ENCODE measurements at regions not wholly inside any gene's neighbourhood (a gene's known extent, or its start where the extent isn't known, plus 50 kb on each side); places are given as distances from the start of the nearest gene placed in this dataset.
"Not testable (repeated sequence)": the region's sequence is repeated elsewhere in the genome, so short reads cannot be mapped to it uniquely, and the experiment has no call there.

DNA sequence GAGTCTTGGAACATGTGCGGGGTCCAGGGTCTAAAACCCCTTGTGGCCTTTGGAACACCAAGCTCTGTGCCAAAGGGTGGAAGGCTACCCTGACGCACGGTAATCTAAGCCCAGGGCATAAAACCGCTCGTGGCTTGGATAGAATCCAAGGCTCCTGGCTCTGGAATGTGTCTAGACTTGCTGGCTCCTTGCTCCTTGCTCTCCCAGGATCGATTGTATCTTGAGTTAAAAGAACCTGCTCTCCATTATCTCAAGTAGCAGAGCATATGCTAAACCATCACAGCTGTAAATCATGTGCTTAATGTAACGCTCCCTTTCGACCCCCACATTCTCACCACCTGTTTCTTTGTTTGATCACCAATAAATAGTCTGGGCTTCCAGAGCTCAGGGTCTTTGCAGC, 50.3 kb downstream of the TLCD4 start:
- H3K9me3 ChIP-seq, H3K27me3 ChIP-seq, H3K4me1 ChIP-seq, H3K4me3 ChIP-seq, H3K27ac ChIP-seq, H3K36me3 ChIP-seq: not testable (repeated sequence)
- peak in 2 of 3 donors; percentile 63 to 69 for DNase-seq

DNA sequence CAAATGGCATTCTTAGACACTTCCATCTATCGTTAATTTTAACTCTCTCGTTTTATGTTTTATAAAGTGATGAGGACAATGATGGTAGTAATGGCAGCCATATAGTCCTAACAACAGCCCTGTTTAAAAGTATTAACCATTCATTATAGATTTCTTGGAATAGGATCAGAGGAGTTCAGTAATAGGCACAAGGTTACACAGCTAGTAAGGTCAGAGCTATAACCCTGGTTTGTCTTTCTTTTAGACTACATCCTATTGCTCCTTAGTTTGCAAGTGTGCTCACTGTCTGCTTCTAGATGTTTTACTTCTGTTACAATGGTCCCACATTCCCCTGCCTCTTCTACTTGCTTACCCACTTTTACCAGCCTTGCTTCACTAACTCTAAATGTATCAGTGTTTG, 50.9 kb downstream of the TLCD4 start:
- H3K4me1 ChIP-seq = peaks cover 0 to 8% (median 0%) of the 10 kb centered on the region in 4 donors
- H3K36me3 ChIP-seq = no peaks in the 10 kb centered on the region
- no peak overlapping the region for H3K4me3 ChIP-seq
- no peak for DNase-seq
- TF ChIP-seq, protein P1, sequence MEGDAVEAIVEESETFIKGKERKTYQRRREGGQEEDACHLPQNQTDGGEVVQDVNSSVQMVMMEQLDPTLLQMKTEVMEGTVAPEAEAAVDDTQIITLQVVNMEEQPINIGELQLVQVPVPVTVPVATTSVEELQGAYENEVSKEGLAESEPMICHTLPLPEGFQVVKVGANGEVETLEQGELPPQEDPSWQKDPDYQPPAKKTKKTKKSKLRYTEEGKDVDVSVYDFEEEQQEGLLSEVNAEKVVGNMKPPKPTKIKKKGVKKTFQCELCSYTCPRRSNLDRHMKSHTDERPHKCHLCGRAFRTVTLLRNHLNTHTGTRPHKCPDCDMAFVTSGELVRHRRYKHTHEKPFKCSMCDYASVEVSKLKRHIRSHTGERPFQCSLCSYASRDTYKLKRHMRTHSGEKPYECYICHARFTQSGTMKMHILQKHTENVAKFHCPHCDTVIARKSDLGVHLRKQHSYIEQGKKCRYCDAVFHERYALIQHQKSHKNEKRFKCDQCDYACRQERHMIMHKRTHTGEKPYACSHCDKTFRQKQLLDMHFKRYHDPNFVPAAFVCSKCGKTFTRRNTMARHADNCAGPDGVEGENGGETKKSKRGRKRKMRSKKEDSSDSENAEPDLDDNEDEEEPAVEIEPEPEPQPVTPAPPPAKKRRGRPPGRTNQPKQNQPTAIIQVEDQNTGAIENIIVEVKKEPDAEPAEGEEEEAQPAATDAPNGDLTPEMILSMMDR (IDR thresholded peaks at IDR 0.05) = no peak
- TF ChIP-seq POLR2A (IDR thresholded peaks at IDR 0.05) = no peak
- peaks cover 0 to 5% (median 0%) of the 10 kb centered on the region in 4 donors for H3K9me3 ChIP-seq
- H3K27ac ChIP-seq = no peak overlapping the region
- no peaks in the 10 kb centered on the region for H3K27me3 ChIP-seq

DNA sequence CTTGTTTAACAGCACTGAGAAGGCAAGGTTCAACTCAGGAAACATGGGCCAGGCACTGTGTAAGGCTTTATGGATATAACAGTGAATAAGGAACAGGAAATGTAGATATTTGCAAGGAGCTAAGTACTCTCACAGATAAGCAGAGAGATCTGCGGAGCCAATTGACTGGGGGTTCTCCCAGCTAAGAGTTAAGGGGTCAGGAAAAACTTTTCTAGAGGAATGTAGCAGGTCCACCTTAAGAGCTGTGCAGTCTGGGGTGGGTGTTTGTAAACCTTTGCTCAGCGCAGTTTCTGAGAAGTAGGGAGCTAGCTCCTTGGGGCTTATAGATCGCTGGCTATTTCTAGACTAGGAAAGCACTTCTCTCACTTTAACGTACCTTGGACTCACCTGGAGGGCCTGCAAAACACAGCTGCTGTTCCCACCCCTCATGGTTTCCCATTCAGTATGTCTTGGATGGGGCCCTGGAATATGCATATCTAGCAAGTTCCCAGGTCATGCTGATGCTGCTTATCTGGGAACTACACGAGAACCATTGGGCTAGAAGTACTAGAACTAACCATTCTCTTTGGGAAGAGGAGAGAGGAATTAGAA, 51.7 kb downstream of the TLCD4 start:
- H3K27ac ChIP-seq = peak overlapping the region in 1 of 4 donors; percentile 15
- no peaks in the 10 kb centered on the region for H3K27me3 ChIP-seq
- no peak for DNase-seq

DNA sequence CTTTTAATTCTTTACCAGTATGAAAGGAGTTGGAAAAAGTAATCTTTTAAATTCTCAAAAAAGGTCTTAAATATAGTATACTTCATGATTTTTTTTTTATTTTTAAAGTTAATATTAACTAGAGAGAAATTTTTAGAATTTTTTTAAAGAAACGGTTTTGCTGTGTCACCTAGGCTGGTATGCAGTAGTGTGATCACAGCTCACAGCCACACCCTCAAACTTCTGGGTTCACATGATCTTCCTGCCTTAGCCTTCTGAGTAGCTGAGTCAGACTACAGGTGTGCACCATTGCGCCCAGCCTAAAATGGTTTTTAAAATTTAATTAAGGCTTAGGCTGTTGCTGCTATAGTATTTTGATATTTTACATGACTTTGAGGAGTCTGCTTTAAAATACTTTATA, 52.4 kb downstream of the TLCD4 start:
- no peak for DNase-seq
- no peak overlapping the region for H3K27ac ChIP-seq
- TF ChIP-seq POLR2A (IDR thresholded peaks at IDR 0.05) = no peak
- H3K4me1 ChIP-seq = peaks cover 0 to 8% (median 0%) of the 10 kb centered on the region in 4 donors
- H3K4me3 ChIP-seq = no peak overlapping the region
- no peaks in the 10 kb centered on the region for H3K9me3 ChIP-seq
- H3K27me3 ChIP-seq = no peaks in the 10 kb centered on the region
- H3K36me3 ChIP-seq = peaks cover 0 to 4% (median 0%) of the 10 kb centered on the region in 3 donors

More for the DNA sequence above, 51.7 kb downstream of the TLCD4 start:
- H3K9me3 ChIP-seq = peaks cover 0 to 2% (median 0%) of the 10 kb centered on the region in 4 donors
- no peak for TF ChIP-seq POLR2A (IDR thresholded peaks at IDR 0.05)
- TF ChIP-seq, protein P1 (IDR thresholded peaks at IDR 0.05) = no peak
- peaks cover 0 to under 1% (median 0%) of the 10 kb centered on the region in 3 donors for H3K36me3 ChIP-seq
- H3K4me3 ChIP-seq = no peak overlapping the region
- H3K4me1 ChIP-seq = peaks cover 0 to 8% (median 0%) of the 10 kb centered on the region in 4 donors

DNA sequence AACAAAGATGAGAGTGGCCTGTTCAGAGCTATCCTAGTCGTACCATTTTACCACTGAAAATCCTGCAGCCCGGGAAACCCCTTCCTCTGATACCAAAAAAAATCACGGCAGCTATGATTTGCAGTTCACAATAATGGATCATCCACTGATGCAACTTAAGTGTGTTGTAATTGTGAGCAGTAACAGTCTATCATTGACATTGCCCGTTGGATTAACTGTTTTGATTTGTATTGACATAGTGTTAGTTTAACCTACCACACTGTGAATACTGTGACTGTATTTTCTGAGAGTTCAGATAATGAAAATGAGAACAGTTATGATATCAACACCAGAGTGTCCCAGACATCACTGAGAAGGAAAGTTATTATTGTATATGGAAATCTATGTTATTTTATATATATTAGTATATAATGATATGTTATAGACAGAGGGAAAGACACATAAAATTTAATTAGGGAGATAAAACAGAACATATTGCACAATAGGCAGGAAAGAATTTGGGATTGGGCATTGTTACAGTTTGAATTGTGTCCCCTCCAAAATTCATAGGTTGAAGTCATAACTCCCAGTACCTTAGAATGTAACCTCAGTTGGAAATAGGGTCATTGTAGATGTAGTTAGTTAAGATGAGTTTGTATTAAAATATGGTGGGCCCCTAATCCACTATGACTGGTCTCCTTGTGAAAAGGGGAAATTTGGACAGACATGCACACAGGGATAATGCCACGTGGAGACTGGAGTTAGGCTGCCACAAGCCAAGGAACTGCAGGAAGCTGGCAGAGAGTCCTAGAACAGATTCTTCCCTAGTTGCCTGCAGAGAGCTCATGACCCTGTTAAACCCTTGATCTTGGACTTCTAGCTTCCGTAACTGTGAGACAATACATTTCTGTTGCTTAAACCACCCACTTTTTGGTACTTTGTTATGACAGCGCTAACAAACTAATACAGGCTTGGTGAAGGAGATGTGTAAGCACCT, 54.4 kb downstream of the TLCD4 start:
- TF ChIP-seq, protein P1 (IDR thresholded peaks at IDR 0.05) = no peak
- no peak for TF ChIP-seq POLR2A (IDR thresholded peaks at IDR 0.05)
- Histone ChIP-seq H3K4me3 (no peak overlapping the region), H3K36me3 (peaks cover 0 to 4% (median 0%) of the 10 kb centered on the region in 3 donors), H3K27ac (no peak overlapping the region), H3K4me1 (peaks cover 0 to 8% (median 0%) of the 10 kb centered on the region in 4 donors), H3K27me3 (no peaks in the 10 kb centered on the region), H3K9me3 (no peaks in the 10 kb centered on the region)
- DNase-seq = no peak

DNA sequence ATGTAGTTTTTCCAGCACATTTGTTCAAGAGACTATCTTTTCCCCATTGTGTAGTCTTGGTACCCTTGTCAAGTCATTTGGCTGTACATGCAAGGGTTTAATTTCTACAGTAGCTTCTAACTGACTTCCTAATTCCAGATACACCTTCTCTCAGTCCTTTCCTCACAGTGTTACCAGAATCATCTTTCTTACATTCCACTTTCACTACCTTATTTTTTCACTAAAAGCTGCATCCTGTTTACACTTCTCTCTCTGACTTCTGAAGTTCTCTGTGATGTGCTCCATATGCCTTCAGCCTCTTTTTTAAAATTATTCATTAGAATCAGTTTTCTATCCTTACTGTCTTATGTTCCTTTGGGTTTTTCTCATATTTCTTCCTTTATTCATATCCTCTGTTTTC, 57.1 kb upstream of the RWDD3 start:
- Histone ChIP-seq H3K9me3 (no peaks in the 10 kb centered on the region), H3K36me3 (peaks cover 0 to 4% (median 0%) of the 10 kb centered on the region in 3 donors), H3K4me1 (no peaks in the 10 kb centered on the region), H3K27ac (peak overlapping the region in 1 of 4 donors; percentile 37), H3K27me3 (no peaks in the 10 kb centered on the region), H3K4me3 (no peak overlapping the region)
- TF ChIP-seq POLR2A (IDR thresholded peaks at IDR 0.05) = no peak
- TF ChIP-seq, protein P1 (IDR thresholded peaks at IDR 0.05) = no peak
- no peak for DNase-seq

Data from Peyer's patch (tissue), 4 donors.